BE2C (cell line): ENCODE measurements at regions not wholly inside any gene's neighbourhood (a gene's known extent, or its start where the extent isn't known, plus 50 kb on each side); places are given as distances from the start of the nearest gene placed in this dataset.

Experiments used
- DNase-seq: peaks from one replicate; pipeline ENCODE4 v3.0.0-alpha.2; 2020
- H3K27me3 ChIP-seq: fragments of 250-450 bp; sonication (Bioruptor Pico); 2 replicates; pipeline ENCODE4 v1.5.1; 2020; ENCODE audit warnings: mild to moderate bottlenecking
- H3K36me3 ChIP-seq: fragments of 250-450 bp; sonication (Bioruptor Pico); 2 replicates; pipeline ENCODE4 v1.5.1; 2020; ENCODE audit warnings: mild to moderate bottlenecking
- H3K4me1 ChIP-seq: fragments of 250-450 bp; sonication (Bioruptor Pico); 2 replicates; pipeline ENCODE4 v1.5.1; 2020
- H3K4me3 ChIP-seq: 2 replicates; pipeline ENCODE4 v1.5.1; 2011; ENCODE audit warnings: low read depth, low read length
- H3K9me3 ChIP-seq: fragments of 250-450 bp; sonication (Bioruptor Pico); 2 replicates; pipeline ENCODE4 v1.5.1; 2020
- TF ChIP-seq, protein P1 (sequence below): IDR thresholded peaks from 2 replicates; pipeline ENCODE4 v1.5.1; 2012; ENCODE audit warnings: mild to moderate bottlenecking, low read depth, low read length

DNA sequence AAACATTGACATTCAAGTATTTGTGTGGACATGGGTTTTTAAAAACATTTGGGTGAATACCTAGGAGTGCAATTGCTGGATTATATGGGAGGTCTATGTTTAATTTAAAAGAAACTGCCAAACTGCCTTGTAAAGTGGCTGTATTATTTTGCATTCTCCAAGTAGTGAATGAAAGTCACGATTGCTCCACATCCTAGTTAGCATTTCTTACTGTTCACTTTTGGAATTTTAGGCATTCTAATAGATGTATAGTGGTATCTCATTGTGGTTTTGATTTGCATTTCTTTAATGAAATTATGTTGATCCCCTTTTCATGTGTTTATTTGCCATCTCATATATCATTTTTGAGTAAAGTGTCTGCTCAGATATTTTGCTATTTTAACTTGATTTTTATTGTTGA lies 159.5 kb downstream of the FOXG1 start:
- TF ChIP-seq, protein P1, sequence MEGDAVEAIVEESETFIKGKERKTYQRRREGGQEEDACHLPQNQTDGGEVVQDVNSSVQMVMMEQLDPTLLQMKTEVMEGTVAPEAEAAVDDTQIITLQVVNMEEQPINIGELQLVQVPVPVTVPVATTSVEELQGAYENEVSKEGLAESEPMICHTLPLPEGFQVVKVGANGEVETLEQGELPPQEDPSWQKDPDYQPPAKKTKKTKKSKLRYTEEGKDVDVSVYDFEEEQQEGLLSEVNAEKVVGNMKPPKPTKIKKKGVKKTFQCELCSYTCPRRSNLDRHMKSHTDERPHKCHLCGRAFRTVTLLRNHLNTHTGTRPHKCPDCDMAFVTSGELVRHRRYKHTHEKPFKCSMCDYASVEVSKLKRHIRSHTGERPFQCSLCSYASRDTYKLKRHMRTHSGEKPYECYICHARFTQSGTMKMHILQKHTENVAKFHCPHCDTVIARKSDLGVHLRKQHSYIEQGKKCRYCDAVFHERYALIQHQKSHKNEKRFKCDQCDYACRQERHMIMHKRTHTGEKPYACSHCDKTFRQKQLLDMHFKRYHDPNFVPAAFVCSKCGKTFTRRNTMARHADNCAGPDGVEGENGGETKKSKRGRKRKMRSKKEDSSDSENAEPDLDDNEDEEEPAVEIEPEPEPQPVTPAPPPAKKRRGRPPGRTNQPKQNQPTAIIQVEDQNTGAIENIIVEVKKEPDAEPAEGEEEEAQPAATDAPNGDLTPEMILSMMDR: no peak
- no peaks in the 10 kb centered on the region for H3K9me3 ChIP-seq
- H3K4me1 ChIP-seq: no peaks in the 10 kb centered on the region
- H3K36me3 ChIP-seq: no peaks in the 10 kb centered on the region
- no peaks in the 10 kb centered on the region for H3K27me3 ChIP-seq
- no peak overlapping the region for H3K4me3 ChIP-seq
- no peak for DNase-seq

DNA sequence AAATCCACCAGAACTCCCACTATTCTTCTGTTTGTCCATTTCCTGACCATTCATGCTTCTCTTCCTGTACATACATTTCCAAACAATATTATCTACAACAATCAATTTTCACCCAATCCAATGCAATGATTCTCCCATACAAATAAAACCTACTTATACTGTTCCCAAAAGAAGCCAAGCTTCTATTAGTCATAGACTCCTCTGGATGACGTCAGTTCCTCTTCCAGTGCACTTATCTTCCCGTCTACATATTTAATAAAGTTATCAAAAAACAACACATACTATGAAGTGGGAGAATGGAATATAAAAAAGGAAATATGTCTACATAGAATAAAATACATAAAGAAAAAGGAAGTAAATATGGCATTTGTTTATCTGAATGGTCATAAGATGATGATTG lies 165.4 kb downstream of the FOXG1 start:
- Histone ChIP-seq H3K4me3 (no peak overlapping the region), H3K27me3 (no peaks in the 10 kb centered on the region), H3K4me1 (no peaks in the 10 kb centered on the region), H3K36me3 (no peaks in the 10 kb centered on the region), H3K9me3 (no peaks in the 10 kb centered on the region; the same call in 1 of the 2 replicates)
- DNase-seq: no peak
- TF ChIP-seq, protein P1: no peak

DNA sequence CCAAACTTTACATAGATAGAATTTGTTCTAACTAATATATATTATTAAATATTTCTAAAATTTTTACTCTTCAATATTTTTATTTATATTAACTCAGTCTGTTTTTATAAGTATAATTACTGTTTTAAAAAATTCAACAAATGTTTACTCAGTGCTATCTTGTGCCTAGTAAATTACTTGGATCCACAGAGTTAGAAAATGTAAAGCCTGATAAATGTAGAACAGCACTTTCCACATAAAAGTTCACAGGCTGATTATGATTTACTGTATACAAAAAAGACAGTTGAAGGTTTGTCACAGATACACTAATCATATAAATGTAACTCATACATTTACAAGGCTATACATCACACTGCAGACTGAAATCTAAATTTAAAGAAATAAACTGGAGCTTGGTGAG lies 170.0 kb downstream of the FOXG1 start:
- H3K4me1 ChIP-seq: no peaks in the 10 kb centered on the region
- H3K4me3 ChIP-seq: no peak overlapping the region
- TF ChIP-seq, protein P1: no peak
- no peak for DNase-seq
- H3K27me3 ChIP-seq: no peaks in the 10 kb centered on the region
- no peaks in the 10 kb centered on the region for H3K36me3 ChIP-seq
- H3K9me3 ChIP-seq: no peaks in the 10 kb centered on the region; the same call in 1 of the 2 replicates

DNA sequence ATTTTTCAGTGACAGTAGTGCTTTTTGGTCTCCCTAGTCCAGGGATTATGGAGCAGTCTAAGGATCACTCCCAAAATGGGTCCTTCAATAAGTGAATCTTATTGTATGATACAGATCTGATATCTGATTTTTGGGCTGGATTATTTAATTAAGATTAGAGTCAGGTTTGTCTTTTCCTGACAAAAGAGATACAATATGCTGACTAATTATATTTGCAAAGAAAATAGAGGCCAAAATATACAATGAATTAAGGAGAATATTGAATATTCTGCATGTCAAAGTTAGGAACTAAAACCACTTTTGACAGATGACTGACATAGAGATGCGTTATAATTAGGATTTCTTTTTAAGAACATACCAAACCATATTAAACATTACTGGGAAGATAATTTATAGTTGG lies 175.2 kb downstream of the FOXG1 start:
- Histone ChIP-seq H3K9me3 (no peaks in the 10 kb centered on the region), H3K4me3 (no peak overlapping the region), H3K27me3 (no peaks in the 10 kb centered on the region), H3K36me3 (no peaks in the 10 kb centered on the region), H3K4me1 (no peaks in the 10 kb centered on the region)
- TF ChIP-seq, protein P1: no peak
- DNase-seq: no peak

DNA sequence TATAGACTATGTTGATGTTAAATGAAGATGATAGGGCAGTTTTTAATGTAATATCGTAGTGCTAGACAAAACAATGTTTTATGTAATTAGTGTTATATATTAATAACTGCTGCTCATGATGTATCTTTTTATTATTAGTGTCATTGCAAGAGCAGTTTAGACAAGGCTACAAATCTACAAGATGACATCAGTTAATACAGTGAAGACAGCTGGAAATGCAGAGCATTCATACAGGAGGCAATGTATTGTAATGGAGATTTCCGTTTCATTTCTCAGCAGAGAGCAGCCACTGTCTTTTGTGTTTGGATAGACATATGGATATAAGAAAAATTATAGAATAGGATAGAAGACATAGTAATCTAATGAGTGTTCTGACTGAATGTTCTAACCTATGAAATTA lies 178.0 kb downstream of the FOXG1 start:
- DNase-seq: no peak
- Histone ChIP-seq H3K4me3 (no peak overlapping the region), H3K9me3 (no peaks in the 10 kb centered on the region), H3K36me3 (no peaks in the 10 kb centered on the region), H3K27me3 (no peaks in the 10 kb centered on the region), H3K4me1 (no peaks in the 10 kb centered on the region)
- TF ChIP-seq, protein P1: no peak

DNA sequence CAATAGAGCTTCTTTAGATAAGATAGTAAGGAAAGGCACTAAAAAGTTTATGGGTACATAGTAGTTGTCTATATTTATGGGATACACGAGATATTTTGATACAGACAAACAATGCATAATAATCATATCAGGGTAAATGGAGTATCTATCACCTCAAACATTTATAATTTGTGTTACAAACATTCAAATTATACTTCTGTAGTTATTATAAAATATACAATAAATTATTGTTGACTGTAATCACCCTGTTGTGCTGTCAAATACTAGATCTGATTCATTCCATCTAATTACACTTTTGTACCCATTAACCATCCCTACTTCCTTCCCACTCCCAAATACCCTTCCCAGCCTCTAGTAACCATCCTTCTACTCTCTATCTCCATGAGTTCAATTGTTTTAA lies 179.7 kb downstream of the FOXG1 start:
- Histone ChIP-seq H3K9me3 (no peaks in the 10 kb centered on the region), H3K4me1 (no peaks in the 10 kb centered on the region)
- TF ChIP-seq, protein P1: no peak

More for the DNA sequence above, 179.7 kb downstream of the FOXG1 start:
- DNase-seq: no peak
- no peaks in the 10 kb centered on the region for H3K36me3 ChIP-seq
- H3K4me3 ChIP-seq: no peak overlapping the region
- H3K27me3 ChIP-seq: no peaks in the 10 kb centered on the region
